ENCODE measurements at regions not wholly inside any gene's neighbourhood (a gene's known extent, or its start where the extent isn't known, plus 50 kb on each side); places are given as distances from the start of the nearest gene placed in this dataset.

- TF ChIP-seq CTCF (IDR thresholded peaks at IDR 0.05) (no peak), ZFX (IDR thresholded peaks at IDR 0.05; ENCODE audit: borderline replicate concordance) (no peak)
Observed at GRCh38 chr2:134074619-134075018, 179.3 kb upstream of the MGAT5 start.

All from 22Rv1 (cell line).